Prostate gland (tissue), 2 donors: ENCODE measurements at regions not wholly inside any gene's neighbourhood (a gene's known extent, or its start where the extent isn't known, plus 50 kb on each side); places are given as distances from the start of the nearest gene placed in this dataset.
A peak's percentile ranks its signal among the peaks of the same experiment; 100 is the strongest.

Source experiments
- DNase-seq: peaks from one replicate; pipeline ENCODE4 v3.0.0-alpha.2; 2019; ENCODE audit warnings: low spot score
- H3K27ac ChIP-seq, 2 donors: fragments of 200-600 bp; sonication (generic); 2 replicates each; pipeline ENCODE4 v1.5.1; 2017 to 2019
- H3K27me3 ChIP-seq: fragments of 200-600 bp; sonication (generic); replicated peaks from 2 replicates; pipeline ENCODE4 v1.5.1; 2019; ENCODE audit not compliant: insufficient read depth
- H3K36me3 ChIP-seq, 2 donors: fragments of 200-600 bp; sonication (generic); 1 replicate in 1 of 2; 2 replicates in 1 of 2; pipeline versions ENCODE4 v1.5.1 to v1.8.1; 2017 to 2019
- H3K4me1 ChIP-seq: fragments of 200-600 bp; sonication (generic); replicated peaks from 2 replicates; pipeline ENCODE4 v1.5.1; 2019
- H3K4me3 ChIP-seq, 2 donors: fragments of 200-600 bp; sonication (generic); 2 replicates each; pipeline ENCODE4 v1.5.1; 2017 to 2019
- H3K9me3 ChIP-seq: fragments of 200-600 bp; sonication (generic); 2 replicates; pipeline ENCODE4 v1.5.1; 2017
- POLR2A ChIP-seq: fragments of 450-650 bp; IDR thresholded peaks from one replicate; pipeline ENCODE4 v1.6.1; 2016; ENCODE audit warnings: antibody characterized with exemption, mild to moderate bottlenecking
- POLR2AphosphoS5 ChIP-seq: sonication (generic); formaldehyde crosslinking; IDR thresholded peaks from one replicate; pipeline ENCODE4 v1.6.1; 2017; ENCODE audit warnings: antibody characterized with exemption
- WGBS: methylation state at CpG from one replicate; pipeline ENCODE4 v1.1.5; 2018; 5-methylcytosine and 5-hydroxymethylcytosine counted together
- intact Hi-C: fragments of 100-400 bp; cut with DNase I; formaldehyde crosslinking; loops from one replicate; pipeline ENCODE4 v1.14.2; 2022
- TF ChIP-seq, protein P1 (sequence below), 4 experiments: fragments of 200-600 bp in 2 of 4; fragments of 450-650 bp in 2 of 4; sonication (generic) in 2 of 4; IDR thresholded peaks; 1 replicate in 3 of 4; 2 replicates in 1 of 4; pipeline ENCODE4 v1.5.1; 2016 to 2019; ENCODE audit warnings: antibody characterized with exemption in 4 of 4, mild to moderate bottlenecking in 2 of 4, moderate library complexity in 2 of 4

DNA sequence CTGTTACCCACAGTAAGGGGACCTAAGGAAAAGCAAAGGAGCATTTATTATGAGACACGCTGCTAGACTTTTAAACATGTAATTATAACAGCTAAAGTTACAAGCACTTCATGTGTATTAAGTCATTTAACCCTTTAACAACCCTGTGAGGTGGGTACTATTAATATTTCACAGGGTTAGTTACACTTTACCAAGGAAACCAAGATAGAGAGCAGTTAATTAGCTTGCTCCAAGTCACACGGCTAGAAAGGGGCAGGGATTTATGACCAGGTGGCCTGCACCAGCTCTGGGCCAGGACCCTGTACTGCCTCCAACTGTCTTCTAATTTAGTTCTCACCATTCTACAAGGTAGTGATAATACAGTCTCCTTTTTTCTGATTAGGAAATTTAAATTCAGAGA is 74.9 kb downstream of the RPL27A start:
- Histone ChIP-seq H3K27ac (no peak overlapping the region), H3K9me3 (no peaks in the 10 kb centered on the region), H3K4me3 (no peak overlapping the region), H3K36me3 (no peaks in the 10 kb centered on the region), H3K27me3 (no peaks in the 10 kb centered on the region), H3K4me1 (peaks cover 4% of the 10 kb centered on the region)
- TF ChIP-seq, protein P1, sequence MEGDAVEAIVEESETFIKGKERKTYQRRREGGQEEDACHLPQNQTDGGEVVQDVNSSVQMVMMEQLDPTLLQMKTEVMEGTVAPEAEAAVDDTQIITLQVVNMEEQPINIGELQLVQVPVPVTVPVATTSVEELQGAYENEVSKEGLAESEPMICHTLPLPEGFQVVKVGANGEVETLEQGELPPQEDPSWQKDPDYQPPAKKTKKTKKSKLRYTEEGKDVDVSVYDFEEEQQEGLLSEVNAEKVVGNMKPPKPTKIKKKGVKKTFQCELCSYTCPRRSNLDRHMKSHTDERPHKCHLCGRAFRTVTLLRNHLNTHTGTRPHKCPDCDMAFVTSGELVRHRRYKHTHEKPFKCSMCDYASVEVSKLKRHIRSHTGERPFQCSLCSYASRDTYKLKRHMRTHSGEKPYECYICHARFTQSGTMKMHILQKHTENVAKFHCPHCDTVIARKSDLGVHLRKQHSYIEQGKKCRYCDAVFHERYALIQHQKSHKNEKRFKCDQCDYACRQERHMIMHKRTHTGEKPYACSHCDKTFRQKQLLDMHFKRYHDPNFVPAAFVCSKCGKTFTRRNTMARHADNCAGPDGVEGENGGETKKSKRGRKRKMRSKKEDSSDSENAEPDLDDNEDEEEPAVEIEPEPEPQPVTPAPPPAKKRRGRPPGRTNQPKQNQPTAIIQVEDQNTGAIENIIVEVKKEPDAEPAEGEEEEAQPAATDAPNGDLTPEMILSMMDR (IDR thresholded peaks at IDR 0.05): no peak
- TF ChIP-seq POLR2A: no peak
- TF ChIP-seq POLR2AphosphoS5: no peak
- DNase-seq: no peak
- WGBS: 40% methylated on average over 2 of the region's 2 CpGs
- intact Hi-C loops: loop anchor here (5.0 kb wide), 1 partner anchor 40 kb away; no protein-coding TSS in a partner anchor

DNA sequence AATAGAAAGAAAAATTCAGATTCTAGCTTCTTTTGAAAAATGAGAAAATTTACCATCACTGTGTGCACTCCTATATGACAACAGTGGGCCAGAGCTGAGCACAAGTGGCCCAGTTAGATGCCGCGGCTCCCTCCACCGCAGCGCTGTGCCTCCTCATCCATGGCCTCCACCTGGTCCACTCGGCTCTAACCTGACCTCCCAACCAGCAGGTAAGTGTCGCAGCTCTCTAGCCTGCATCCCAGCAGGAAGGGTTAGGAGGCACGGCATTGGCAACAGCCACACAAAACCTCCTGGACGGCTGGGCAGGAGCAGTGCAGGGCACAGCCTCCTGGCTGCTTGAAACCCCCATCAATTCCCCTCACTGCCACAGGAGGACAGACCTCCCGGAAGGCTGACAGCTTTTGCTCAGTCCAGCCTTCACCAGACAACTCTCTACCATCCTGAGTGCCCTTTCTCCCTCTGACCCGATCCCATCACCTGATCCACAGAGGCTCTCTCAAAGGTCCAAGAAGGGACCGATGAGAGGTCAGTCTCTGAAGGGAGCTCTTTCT is 76.1 kb downstream of the RPL27A start:
- intact Hi-C loops: loop anchor here (5.0 kb wide), 1 partner anchor 41 kb away; no protein-coding TSS in a partner anchor
- H3K4me1 ChIP-seq: peaks cover 4% of the 10 kb centered on the region
- no peaks in the 10 kb centered on the region for H3K27me3 ChIP-seq
- no peak for DNase-seq
- H3K9me3 ChIP-seq: no peaks in the 10 kb centered on the region
- TF ChIP-seq POLR2AphosphoS5: no peak
- TF ChIP-seq, protein P1 (IDR thresholded peaks at IDR 0.05): no peak
- no peaks in the 10 kb centered on the region for H3K36me3 ChIP-seq
- no peak overlapping the region for H3K27ac ChIP-seq
- no peak overlapping the region for H3K4me3 ChIP-seq
- WGBS: 86% methylated on average over 11 of the region's 11 CpGs

DNA sequence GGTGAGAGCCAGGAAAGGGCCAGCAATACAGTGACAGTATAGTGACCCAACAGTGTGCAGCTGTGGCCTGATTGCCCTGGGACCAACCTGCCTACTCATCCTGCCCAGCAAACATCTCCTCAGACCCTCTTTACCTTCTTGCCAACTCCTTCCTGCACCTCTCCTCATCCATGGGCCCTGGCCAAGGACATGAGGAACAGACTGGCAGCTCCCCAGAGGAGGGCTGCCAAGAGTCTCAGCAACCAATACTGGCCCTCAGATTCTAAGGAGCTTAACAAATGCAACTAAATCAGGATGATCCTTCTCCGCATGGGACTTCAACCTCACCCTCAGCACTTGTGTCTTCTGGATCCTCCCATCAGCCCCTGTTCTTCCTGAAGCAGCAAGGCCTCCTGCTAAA is 77.0 kb downstream of the RPL27A start:
- H3K27me3 ChIP-seq: no peaks in the 10 kb centered on the region
- TF ChIP-seq POLR2A (no peak), POLR2AphosphoS5 (no peak)
- TF ChIP-seq, protein P1 (IDR thresholded peaks at IDR 0.05): no peak
- H3K27ac ChIP-seq: peak overlapping the region; percentile 13 to 53
- DNase-seq: peak; percentile 32
- peaks cover 4% of the 10 kb centered on the region for H3K4me1 ChIP-seq
- WGBS: 30% methylated on average over 1 of the region's 1 CpG
- no peak overlapping the region for H3K4me3 ChIP-seq
- no peaks in the 10 kb centered on the region for H3K9me3 ChIP-seq
- intact Hi-C loops: loop anchor here (5.0 kb wide), 1 partner anchor 42 kb away; no protein-coding TSS in a partner anchor
- H3K36me3 ChIP-seq: no peaks in the 10 kb centered on the region

DNA sequence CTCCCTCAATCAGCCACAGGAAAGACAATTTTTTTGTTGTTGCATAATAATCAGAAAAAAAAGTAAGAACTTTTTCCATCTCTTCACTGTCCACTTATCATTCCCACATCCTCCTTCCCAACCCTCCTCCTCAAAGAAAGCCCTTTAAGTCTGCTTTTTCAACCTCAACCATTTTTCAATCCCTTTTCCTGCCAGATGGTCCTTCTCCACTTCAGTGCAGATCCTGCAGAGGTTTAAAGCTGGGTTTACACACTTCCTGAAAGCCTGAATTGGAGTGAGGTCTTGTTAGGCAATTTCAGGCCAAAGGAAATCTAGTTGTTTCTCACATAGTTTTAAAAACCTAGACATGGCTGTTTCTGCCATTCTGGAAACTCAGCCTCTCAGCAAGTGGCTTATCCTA is 78.3 kb downstream of the RPL27A start:
- TF ChIP-seq POLR2AphosphoS5 (no peak), POLR2A (no peak)
- TF ChIP-seq, protein P1 (IDR thresholded peaks at IDR 0.05): no peak
- H3K9me3 ChIP-seq: no peaks in the 10 kb centered on the region
- intact Hi-C loops: no loop called here
- H3K27ac ChIP-seq: peak overlapping the region; percentile 38 to 53
- H3K4me3 ChIP-seq: no peak overlapping the region
- peaks cover 4% of the 10 kb centered on the region for H3K4me1 ChIP-seq
- DNase-seq: no peak
- H3K36me3 ChIP-seq: no peaks in the 10 kb centered on the region
- H3K27me3 ChIP-seq: no peaks in the 10 kb centered on the region

DNA sequence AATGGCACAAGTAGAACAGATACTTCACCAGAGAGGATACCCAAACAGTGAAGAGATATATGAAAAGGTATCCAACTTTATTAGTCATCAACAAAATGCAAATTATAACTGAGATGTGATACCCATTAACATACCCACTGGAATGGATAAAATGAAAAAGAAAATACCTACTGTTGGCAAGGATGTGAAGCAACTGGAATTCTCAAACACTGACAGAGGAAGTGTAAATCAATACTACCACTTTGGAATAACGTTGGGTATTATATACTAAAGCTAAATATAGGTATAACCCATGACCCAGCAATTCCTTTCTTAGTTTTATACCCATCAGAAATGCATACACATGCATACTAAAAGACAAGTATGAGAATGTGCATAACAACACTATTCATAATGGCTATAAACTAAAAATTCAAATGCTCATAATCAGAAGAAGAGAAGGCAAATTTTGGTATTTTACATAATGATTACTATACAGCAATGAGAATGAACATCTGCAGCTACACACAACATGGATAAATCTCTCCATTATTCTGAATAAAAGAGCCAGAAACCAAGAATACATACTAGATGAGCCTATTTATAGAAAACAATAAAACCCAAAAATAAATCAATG is 80.6 kb downstream of the RPL27A start:
- H3K27ac ChIP-seq: no peak overlapping the region
- no peaks in the 10 kb centered on the region for H3K27me3 ChIP-seq
- intact Hi-C loops: no loop called here
- WGBS: 23% methylated on average over 1 of the region's 1 CpG
- H3K4me3 ChIP-seq: no peak overlapping the region
- H3K9me3 ChIP-seq: no peaks in the 10 kb centered on the region
- TF ChIP-seq, protein P1 (IDR thresholded peaks at IDR 0.05): no peak
- TF ChIP-seq POLR2AphosphoS5: no peak
- TF ChIP-seq POLR2A: no peak
- no peaks in the 10 kb centered on the region for H3K36me3 ChIP-seq
- DNase-seq: no peak
- peaks cover 4% of the 10 kb centered on the region for H3K4me1 ChIP-seq
